ENCODE measurements at regions not wholly inside any gene's neighbourhood (a gene's known extent, or its start where the extent isn't known, plus 50 kb on each side); places are given as distances from the start of the nearest gene placed in this dataset.

DNA sequence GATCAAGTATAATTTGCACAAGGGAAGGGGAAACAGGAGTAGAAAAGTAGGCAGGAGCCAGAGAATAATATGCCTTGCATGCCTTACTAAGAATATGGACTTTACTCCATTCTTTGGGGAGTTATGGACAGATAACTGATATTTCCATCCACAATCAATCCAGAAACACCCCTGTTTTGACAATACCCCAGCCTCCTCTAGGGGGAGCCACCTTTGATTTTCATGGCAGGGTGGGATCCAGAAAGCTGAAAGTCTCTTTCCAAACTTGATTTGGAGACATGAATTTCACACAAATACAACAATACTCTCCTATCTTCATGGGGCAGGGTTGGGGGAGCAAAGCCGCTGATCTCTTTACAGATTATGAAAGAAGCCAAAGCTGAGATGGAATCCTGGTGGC is 404.1 kb downstream of the FOXA2 start:
- Histone ChIP-seq H4K20me1 (ENCODE audit: insufficient read depth, low read length) (no peaks in the 10 kb centered on the region), H3K36me3 (replicated peaks in 1 of 2; ENCODE audit: control insufficient read depth in 1 of 2, insufficient read depth in 2 of 2, low read length in 2 of 2) (no peaks in the 10 kb centered on the region), H3K9ac (ENCODE audit: insufficient read depth, low read depth, low read length) (no peak overlapping the region), H3K4me2 (ENCODE audit: low read depth, low read length) (no peak overlapping the region), H3K27me3 (ENCODE audit: control insufficient read depth in 1 of 2, insufficient read depth in 2 of 2, low read length in 2 of 2) (no peaks in the 10 kb centered on the region), H3K27ac (ENCODE audit: extremely low read length, insufficient read depth, low read length) (no peak overlapping the region), H3K79me2 (ENCODE audit: insufficient read depth, low read length) (no peaks in the 10 kb centered on the region), H3K9me3 (ENCODE audit: low read length) (no peaks in the 10 kb centered on the region), H2AFZ (ENCODE audit: low read length) (no peak overlapping the region), H3K4me1 (ENCODE audit: insufficient read depth, low read length) (no peaks in the 10 kb centered on the region), H3K4me3 (replicated peaks in 1 of 3; ENCODE audit: insufficient read depth in 1 of 3, low read depth in 2 of 3, low read length in 3 of 3) (no peak overlapping the region)
- DNase-seq (ENCODE audit: low spot score) (peak; percentile 16), FAIRE-seq (no peak), ATAC-seq (peak; percentile 57; the same call in 2 of the 3 replicates)
- in situ Hi-C loops (cut with HindIII; ENCODE audit: extremely low pct_ligation_motif_present, low pct_unique_long_range_greater_than_20kb): no loop called here
- WGBS (ENCODE audit: low lambda C conversion rate): 0% methylated on average over 1 of the region's 1 CpG
- intact Hi-C loops (cut with micrococcal nuclease; ENCODE audit: unreplicated experiment): loop anchor here (2.0 kb wide), 1 partner anchor 69 kb away; no protein-coding TSS in a partner anchor
- BruUV-seq (replicated peaks): no TSS peak
- ChIA-PET CTCF (ENCODE audit: low intra/inter-chr PET ratio, low total read pairs) (interaction anchor here (0.9 to 1.2 kb wide), 2 partner anchors 67 to 133 kb away, joined by 3 to 4 read pairs; no protein-coding TSS in a partner anchor), POLR2A (no interaction called here)
- peak; percentile 60 for TF ChIP-seq CTCF (CRISPR knock-in tag; IDR thresholded peaks at IDR 0.05)
- TF ChIP-seq HNRNPUL1 (IDR thresholded peaks at IDR 0.05; ENCODE audit: low read depth, low read length): no peak
- 0 out of 2 replicates have a peak, but pooled peaks have one; percentile 21 for TF ChIP-seq SMC3 (IDR thresholded peaks at IDR 0.05; ENCODE audit: low read length)
- no peak for TF ChIP-seq KDM4B (CRISPR knock-in tag; IDR thresholded peaks at IDR 0.05)

- no peak overlapping the region for H2AFZ ChIP-seq (ENCODE audit: low read length)
- no peak for DNase-seq (ENCODE audit: low spot score)
- H3K27ac ChIP-seq (ENCODE audit: extremely low read length, insufficient read depth, low read length): no peak overlapping the region
- no peaks in the 10 kb centered on the region for H3K9me3 ChIP-seq (ENCODE audit: low read length)
- H4K20me1 ChIP-seq (ENCODE audit: insufficient read depth, low read length): no peaks in the 10 kb centered on the region
- H3K27me3 ChIP-seq (ENCODE audit: control insufficient read depth in 1 of 2, insufficient read depth in 2 of 2, low read length in 2 of 2): peaks cover 0 to 35% of the 10 kb centered on the region in 2 experiments; a peak in 2 of 5 replicates
- no peaks in the 10 kb centered on the region for H3K4me1 ChIP-seq (ENCODE audit: insufficient read depth, low read length)
- TF ChIP-seq TRIM24 (CRISPR knock-in tag; IDR thresholded peaks at IDR 0.05): no peak
- H3K9ac ChIP-seq (ENCODE audit: insufficient read depth, low read depth, low read length): no peak overlapping the region
- no peak for ATAC-seq
- in situ Hi-C loops (cut with HindIII; ENCODE audit: extremely low pct_ligation_motif_present, low pct_unique_long_range_greater_than_20kb) (no loop called here), intact Hi-C loops (cut with micrococcal nuclease; ENCODE audit: unreplicated experiment) (no loop called here)
- ChIA-PET CTCF (ENCODE audit: low intra/inter-chr PET ratio, low total read pairs) (no interaction called here), POLR2A (no interaction called here)
- WGBS (ENCODE audit: low lambda C conversion rate): 20% methylated on average over 10 of the region's 10 CpGs
- H3K4me2 ChIP-seq (ENCODE audit: low read depth, low read length): no peak overlapping the region
- no peak overlapping the region for H3K4me3 ChIP-seq (replicated peaks in 1 of 3; ENCODE audit: insufficient read depth in 1 of 3, low read depth in 2 of 3, low read length in 3 of 3)
- no peak for FAIRE-seq
- no peaks in the 10 kb centered on the region for H3K79me2 ChIP-seq (ENCODE audit: insufficient read depth, low read length)
- no TSS peak for BruUV-seq (replicated peaks)
- no peaks in the 10 kb centered on the region for H3K36me3 ChIP-seq (replicated peaks in 1 of 2; ENCODE audit: control insufficient read depth in 1 of 2, insufficient read depth in 2 of 2, low read length in 2 of 2)
Measured at GRCh38 chr20:22160101-22160652, 424.2 kb downstream of the FOXA2 start.

All from HepG2 (cell line).